Suprapubic skin (tissue), 4 donors: ENCODE measurements at regions not wholly inside any gene's neighbourhood (a gene's known extent, or its start where the extent isn't known, plus 50 kb on each side); places are given as distances from the start of the nearest gene placed in this dataset.

ENCODE experiments used
- CTCF ChIP-seq, 2 donors: fragments of 200-600 bp in 1 of 2; fragments of 450-650 bp in 1 of 2; sonication (generic) in 1 of 2; IDR thresholded peaks; one replicate each; pipeline ENCODE4 v1.5.1; 2016 to 2019; ENCODE audit warnings: antibody characterized with exemption in 2 of 2, mild to moderate bottlenecking in 1 of 2, moderate library complexity in 1 of 2
- POLR2A ChIP-seq, 2 donors: fragments of 450-650 bp; IDR thresholded peaks; one replicate each; pipeline ENCODE4 v1.6.1; 2017; ENCODE audit warnings: antibody characterized with exemption in 2 of 2, mild to moderate bottlenecking in 2 of 2, moderate library complexity in 2 of 2
- POLR2AphosphoS5 ChIP-seq, 3 donors: sonication (generic); formaldehyde crosslinking; IDR thresholded peaks; one replicate each; pipeline ENCODE4 v1.6.1; 2017; ENCODE audit warnings: antibody characterized with exemption in 3 of 3

GRCh38 chr12:97222391-97222790, 240.2 kb upstream of the RMST start:
- TF ChIP-seq CTCF (IDR thresholded peaks at IDR 0.05) (no peak), POLR2A (IDR thresholded peaks at IDR 0.05) (no peak), POLR2AphosphoS5 (IDR thresholded peaks at IDR 0.05) (no peak)
